ENCODE measurements at regions not wholly inside any gene's neighbourhood (a gene's known extent, or its start where the extent isn't known, plus 50 kb on each side); places are given as distances from the start of the nearest gene placed in this dataset.

GRCh38 chr2:129611471-129611870 lies 368.0 kb upstream of the RAB6C start:
- Histone ChIP-seq H3K27me3 (ENCODE audit: control insufficient read depth in 5 of 5, insufficient read depth in 4 of 5, low read length in 5 of 5) (no peaks in the 10 kb centered on the region), H3K4me1 (ENCODE audit: control insufficient read depth in 5 of 5, insufficient read depth in 5 of 5, low read length in 5 of 5) (peaks cover 0 to 3% (median 0%) of the 10 kb centered on the region in 5 donors), H3K9ac (ENCODE audit: low read length in 5 of 5) (no peak overlapping the region), H3K36me3 (ENCODE audit: control insufficient read depth in 5 of 5, insufficient read depth in 5 of 5, low read length in 5 of 5) (no peaks in the 10 kb centered on the region), H3K27ac (ENCODE audit: low read depth, low read length) (no peak overlapping the region), H3K4me3 (ENCODE audit: low read depth in 1 of 5, low read length in 5 of 5) (no peak overlapping the region), H3K9me3 (ENCODE audit: control insufficient read depth in 5 of 5, low read length in 5 of 5) (peaks cover 5 to 13% (median 8%) of the 10 kb centered on the region in 5 donors)

- no peak overlapping the region for H3K27ac ChIP-seq (ENCODE audit: low read depth, low read length)
- H3K4me1 ChIP-seq (ENCODE audit: control insufficient read depth in 5 of 5, insufficient read depth in 5 of 5, low read length in 5 of 5): no peaks in the 10 kb centered on the region
These were observed 360.0 kb upstream of the RAB6C start for GRCh38 chr2:129619471-129619870.

GRCh38 chr2:129620411-129620810 lies 359.1 kb upstream of the RAB6C start:
- no peaks in the 10 kb centered on the region for H3K4me1 ChIP-seq (ENCODE audit: control insufficient read depth in 5 of 5, insufficient read depth in 5 of 5, low read length in 5 of 5)
- H3K9ac ChIP-seq (ENCODE audit: low read length in 5 of 5): no peak overlapping the region
- no peak overlapping the region for H3K4me3 ChIP-seq (ENCODE audit: low read depth in 1 of 5, low read length in 5 of 5)
- peaks cover 0 to 9% (median 3%) of the 10 kb centered on the region in 5 donors for H3K27me3 ChIP-seq (ENCODE audit: control insufficient read depth in 5 of 5, insufficient read depth in 4 of 5, low read length in 5 of 5)
- H3K36me3 ChIP-seq (ENCODE audit: control insufficient read depth in 5 of 5, insufficient read depth in 5 of 5, low read length in 5 of 5): no peaks in the 10 kb centered on the region
- no peak overlapping the region for H3K27ac ChIP-seq (ENCODE audit: low read depth, low read length)
- no peaks in the 10 kb centered on the region for H3K9me3 ChIP-seq (ENCODE audit: control insufficient read depth in 5 of 5, low read length in 5 of 5)

More at GRCh38 chr2:129619471-129619870, 360.0 kb upstream of the RAB6C start:
- Histone ChIP-seq H3K27me3 (ENCODE audit: control insufficient read depth in 5 of 5, insufficient read depth in 4 of 5, low read length in 5 of 5) (peaks cover 0 to 9% (median 3%) of the 10 kb centered on the region in 5 donors), H3K9ac (ENCODE audit: low read length in 5 of 5) (no peak overlapping the region), H3K4me3 (ENCODE audit: low read depth in 1 of 5, low read length in 5 of 5) (no peak overlapping the region), H3K9me3 (ENCODE audit: control insufficient read depth in 5 of 5, low read length in 5 of 5) (no peaks in the 10 kb centered on the region), H3K36me3 (ENCODE audit: control insufficient read depth in 5 of 5, insufficient read depth in 5 of 5, low read length in 5 of 5) (no peaks in the 10 kb centered on the region)

- peaks cover 0 to 7% (median 2%) of the 10 kb centered on the region in 5 donors for H3K9me3 ChIP-seq (ENCODE audit: control insufficient read depth in 5 of 5, low read length in 5 of 5)
- H3K36me3 ChIP-seq (ENCODE audit: control insufficient read depth in 5 of 5, insufficient read depth in 5 of 5, low read length in 5 of 5): no peaks in the 10 kb centered on the region
- H3K9ac ChIP-seq (ENCODE audit: low read length in 5 of 5): no peak overlapping the region
These were observed 355.7 kb upstream of the RAB6C start for GRCh38 chr2:129623783-129624182.

GRCh38 chr2:129627437-129627836 lies 352.0 kb upstream of the RAB6C start:
- Histone ChIP-seq H3K27me3 (ENCODE audit: control insufficient read depth in 5 of 5, insufficient read depth in 4 of 5, low read length in 5 of 5) (peaks cover 0 to 6% (median 0%) of the 10 kb centered on the region in 5 donors), H3K36me3 (ENCODE audit: control insufficient read depth in 5 of 5, insufficient read depth in 5 of 5, low read length in 5 of 5) (no peaks in the 10 kb centered on the region), H3K9ac (ENCODE audit: low read length in 5 of 5) (no peak overlapping the region), H3K4me1 (ENCODE audit: control insufficient read depth in 5 of 5, insufficient read depth in 5 of 5, low read length in 5 of 5) (no peaks in the 10 kb centered on the region), H3K4me3 (ENCODE audit: low read depth in 1 of 5, low read length in 5 of 5) (no peak overlapping the region), H3K27ac (ENCODE audit: low read depth, low read length) (no peak overlapping the region), H3K9me3 (ENCODE audit: control insufficient read depth in 5 of 5, low read length in 5 of 5) (peaks cover 0 to 7% (median 3%) of the 10 kb centered on the region in 5 donors)

More at GRCh38 chr2:129623783-129624182, 355.7 kb upstream of the RAB6C start:
- H3K4me3 ChIP-seq (ENCODE audit: low read depth in 1 of 5, low read length in 5 of 5): no peak overlapping the region
- no peaks in the 10 kb centered on the region for H3K4me1 ChIP-seq (ENCODE audit: control insufficient read depth in 5 of 5, insufficient read depth in 5 of 5, low read length in 5 of 5)
- H3K27me3 ChIP-seq (ENCODE audit: control insufficient read depth in 5 of 5, insufficient read depth in 4 of 5, low read length in 5 of 5): peaks cover 0 to 6% (median 3%) of the 10 kb centered on the region in 5 donors
- H3K27ac ChIP-seq (ENCODE audit: low read depth, low read length): no peak overlapping the region

GRCh38 chr2:129636692-129637091 lies 342.8 kb upstream of the RAB6C start:
- Histone ChIP-seq H3K9ac (ENCODE audit: low read length in 5 of 5) (no peak overlapping the region), H3K27me3 (ENCODE audit: control insufficient read depth in 5 of 5, insufficient read depth in 4 of 5, low read length in 5 of 5) (peaks cover 0 to 2% (median 0%) of the 10 kb centered on the region in 5 donors), H3K4me1 (ENCODE audit: control insufficient read depth in 5 of 5, insufficient read depth in 5 of 5, low read length in 5 of 5) (no peaks in the 10 kb centered on the region), H3K9me3 (ENCODE audit: control insufficient read depth in 5 of 5, low read length in 5 of 5) (no peaks in the 10 kb centered on the region), H3K4me3 (ENCODE audit: low read depth in 1 of 5, low read length in 5 of 5) (no peak overlapping the region), H3K36me3 (ENCODE audit: control insufficient read depth in 5 of 5, insufficient read depth in 5 of 5, low read length in 5 of 5) (no peaks in the 10 kb centered on the region), H3K27ac (ENCODE audit: low read depth, low read length) (no peak overlapping the region)

- no peaks in the 10 kb centered on the region for H3K36me3 ChIP-seq (ENCODE audit: control insufficient read depth in 5 of 5, insufficient read depth in 5 of 5, low read length in 5 of 5)
- no peak overlapping the region for H3K27ac ChIP-seq (ENCODE audit: low read depth, low read length)
- no peak overlapping the region for H3K4me3 ChIP-seq (ENCODE audit: low read depth in 1 of 5, low read length in 5 of 5)
- H3K9ac ChIP-seq (ENCODE audit: low read length in 5 of 5): no peak overlapping the region
- no peaks in the 10 kb centered on the region for H3K9me3 ChIP-seq (ENCODE audit: control insufficient read depth in 5 of 5, low read length in 5 of 5)
- peaks cover 0 to 2% (median 0%) of the 10 kb centered on the region in 5 donors for H3K27me3 ChIP-seq (ENCODE audit: control insufficient read depth in 5 of 5, insufficient read depth in 4 of 5, low read length in 5 of 5)
- no peaks in the 10 kb centered on the region for H3K4me1 ChIP-seq (ENCODE audit: control insufficient read depth in 5 of 5, insufficient read depth in 5 of 5, low read length in 5 of 5)
These were observed 338.1 kb upstream of the RAB6C start for GRCh38 chr2:129641371-129641770.

GRCh38 chr2:129642526-129643043 lies 336.9 kb upstream of the RAB6C start:
- no peaks in the 10 kb centered on the region for H3K36me3 ChIP-seq (ENCODE audit: control insufficient read depth in 5 of 5, insufficient read depth in 5 of 5, low read length in 5 of 5)
- no peak overlapping the region for H3K4me3 ChIP-seq (ENCODE audit: low read depth in 1 of 5, low read length in 5 of 5)
- no peak overlapping the region for H3K9ac ChIP-seq (ENCODE audit: low read length in 5 of 5)
- H3K27ac ChIP-seq (ENCODE audit: low read depth, low read length): no peak overlapping the region
- H3K27me3 ChIP-seq (ENCODE audit: control insufficient read depth in 5 of 5, insufficient read depth in 4 of 5, low read length in 5 of 5): peaks cover 0 to 2% (median 0%) of the 10 kb centered on the region in 5 donors
- no peaks in the 10 kb centered on the region for H3K4me1 ChIP-seq (ENCODE audit: control insufficient read depth in 5 of 5, insufficient read depth in 5 of 5, low read length in 5 of 5)
- no peaks in the 10 kb centered on the region for H3K9me3 ChIP-seq (ENCODE audit: control insufficient read depth in 5 of 5, low read length in 5 of 5)

- no peaks in the 10 kb centered on the region for H3K9me3 ChIP-seq (ENCODE audit: control insufficient read depth in 5 of 5, low read length in 5 of 5)
- H3K36me3 ChIP-seq (ENCODE audit: control insufficient read depth in 5 of 5, insufficient read depth in 5 of 5, low read length in 5 of 5): no peaks in the 10 kb centered on the region
- H3K9ac ChIP-seq (ENCODE audit: low read length in 5 of 5): no peak overlapping the region
- no peak overlapping the region for H3K27ac ChIP-seq (ENCODE audit: low read depth, low read length)
- no peaks in the 10 kb centered on the region for H3K4me1 ChIP-seq (ENCODE audit: control insufficient read depth in 5 of 5, insufficient read depth in 5 of 5, low read length in 5 of 5)
- peaks cover 0 to 2% (median 0%) of the 10 kb centered on the region in 5 donors for H3K27me3 ChIP-seq (ENCODE audit: control insufficient read depth in 5 of 5, insufficient read depth in 4 of 5, low read length in 5 of 5)
- H3K4me3 ChIP-seq (ENCODE audit: low read depth in 1 of 5, low read length in 5 of 5): no peak overlapping the region
These were observed 334.1 kb upstream of the RAB6C start for GRCh38 chr2:129645335-129645734.

GRCh38 chr2:129646107-129646506 lies 333.4 kb upstream of the RAB6C start:
- Histone ChIP-seq H3K36me3 (ENCODE audit: control insufficient read depth in 5 of 5, insufficient read depth in 5 of 5, low read length in 5 of 5) (no peaks in the 10 kb centered on the region), H3K4me3 (ENCODE audit: low read depth in 1 of 5, low read length in 5 of 5) (no peak overlapping the region), H3K9ac (ENCODE audit: low read length in 5 of 5) (no peak overlapping the region), H3K27me3 (ENCODE audit: control insufficient read depth in 5 of 5, insufficient read depth in 4 of 5, low read length in 5 of 5) (peaks cover 0 to 2% (median 0%) of the 10 kb centered on the region in 5 donors), H3K4me1 (ENCODE audit: control insufficient read depth in 5 of 5, insufficient read depth in 5 of 5, low read length in 5 of 5) (no peaks in the 10 kb centered on the region), H3K27ac (ENCODE audit: low read depth, low read length) (no peak overlapping the region), H3K9me3 (ENCODE audit: control insufficient read depth in 5 of 5, low read length in 5 of 5) (no peaks in the 10 kb centered on the region)
